ENCODE measurements at regions not wholly inside any gene's neighbourhood (a gene's known extent, or its start where the extent isn't known, plus 50 kb on each side); places are given as distances from the start of the nearest gene placed in this dataset.

DNA sequence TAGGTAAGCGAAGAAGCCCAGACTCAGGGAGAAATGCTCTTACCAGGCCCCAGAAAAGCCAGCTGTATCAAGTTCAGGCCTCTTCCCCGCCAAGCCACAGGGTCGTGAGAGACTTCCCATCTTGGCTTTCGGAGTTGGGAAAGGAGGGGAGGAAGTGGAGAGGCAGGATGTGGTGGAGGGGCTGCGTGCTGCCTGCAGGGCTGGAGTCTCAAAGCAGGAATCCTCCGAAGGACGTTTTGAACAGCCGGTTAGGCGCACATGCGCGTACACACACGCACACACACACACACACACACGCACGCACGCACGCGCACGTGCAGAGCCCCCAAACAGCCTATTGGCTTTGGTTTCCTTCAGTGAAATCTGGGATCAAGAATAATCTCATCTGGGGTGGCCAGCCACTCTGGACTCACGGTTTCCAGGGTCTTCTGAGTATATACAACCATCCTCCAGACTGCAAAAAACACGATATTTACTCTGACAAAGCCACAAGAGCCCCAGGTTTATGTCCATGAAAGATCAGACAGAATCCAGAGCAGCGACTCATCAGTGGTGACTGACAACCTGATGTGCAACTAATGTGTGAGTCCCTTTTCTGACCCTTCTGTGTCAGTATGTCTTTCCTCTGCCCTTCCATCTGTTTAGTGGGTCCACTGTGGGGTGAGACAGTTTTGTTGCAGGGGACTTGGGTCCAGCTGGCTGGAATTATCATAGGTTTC is 115.0 kb upstream of the ZNF438 start:
- no peak for DNase-seq (ENCODE audit: low spot score)

GRCh38 chr10:31147210-31147608 is 115.5 kb upstream of the ZNF438 start:
- no peak for DNase-seq (ENCODE audit: low spot score)

DNA sequence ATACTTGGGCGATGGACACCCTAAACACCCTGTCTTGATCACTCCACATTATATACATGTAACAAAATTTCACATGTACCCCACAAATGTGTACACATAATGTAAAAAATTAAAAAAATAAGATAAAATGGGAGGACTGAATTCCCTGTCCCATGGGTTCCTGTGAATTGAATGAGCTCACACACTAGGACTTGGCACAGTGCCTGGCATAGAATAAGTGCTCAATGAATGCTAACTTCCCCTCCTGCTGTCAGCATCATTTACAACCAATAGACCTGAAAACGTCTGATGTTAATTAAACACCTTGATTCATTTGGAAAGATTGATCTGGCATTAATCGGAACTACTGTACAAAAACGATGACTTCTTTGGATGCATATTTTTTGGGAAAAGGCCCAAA is 117.3 kb upstream of the ZNF438 start:
- DNase-seq (ENCODE audit: low spot score): no peak

DNA sequence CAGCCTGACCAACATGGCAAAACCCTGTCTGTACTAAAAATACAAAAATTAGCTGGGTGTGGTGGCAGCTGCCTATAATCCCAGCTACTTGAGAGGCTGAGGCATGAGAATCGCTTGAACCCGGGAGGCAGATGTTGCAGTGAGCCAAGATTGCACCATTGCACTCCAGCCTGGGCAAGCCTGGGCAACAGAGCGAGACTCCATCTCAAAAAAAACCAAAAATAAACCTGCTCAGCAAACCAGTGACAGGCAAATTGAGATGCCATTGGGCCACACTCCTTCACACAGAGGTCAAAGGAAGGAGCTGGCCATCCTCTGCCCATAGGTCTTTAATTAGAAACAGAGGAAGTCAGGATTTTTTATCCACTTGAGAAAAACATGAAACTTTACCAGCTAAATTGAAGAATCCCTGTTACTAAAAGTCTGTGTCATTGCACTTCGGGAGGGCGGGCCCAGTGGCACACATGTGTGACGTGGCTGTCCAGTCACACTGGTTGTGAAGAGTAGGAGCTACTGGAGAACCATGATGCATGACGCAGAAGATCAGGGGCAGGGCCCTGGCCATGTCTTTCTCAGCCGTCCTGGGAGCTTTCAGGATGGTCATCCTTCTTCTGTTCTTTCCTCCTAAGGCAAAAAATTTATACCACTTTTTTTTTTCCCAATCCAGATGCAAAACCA is 118.3 kb upstream of the ZNF438 start:
- DNase-seq (ENCODE audit: low spot score): no peak

DNA sequence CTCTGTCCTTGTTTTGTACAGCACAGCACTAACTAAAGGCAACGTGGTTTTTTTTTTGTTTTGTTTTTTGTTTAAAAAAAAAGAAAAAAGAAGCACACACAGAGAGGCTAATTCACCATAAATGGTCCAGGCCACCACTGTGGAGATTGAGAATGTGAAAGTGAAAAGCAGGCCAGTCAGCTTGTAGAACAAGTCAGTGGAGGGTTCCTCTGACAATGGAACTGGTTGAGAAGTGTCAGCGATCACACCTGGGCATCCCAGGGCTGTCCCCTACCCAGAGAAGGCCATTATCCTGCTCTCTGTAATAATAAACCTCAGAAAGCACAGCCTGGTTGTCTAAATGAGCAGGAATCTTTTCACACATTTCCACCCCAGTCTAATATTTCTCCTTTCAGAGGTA is 119.6 kb upstream of the ZNF438 start:
- DNase-seq (ENCODE audit: low spot score): no peak

GRCh38 chr10:31152421-31153135 is 120.9 kb upstream of the ZNF438 start:
- no peak for DNase-seq (ENCODE audit: low spot score)

GRCh38 chr10:31153161-31153560 is 121.5 kb upstream of the ZNF438 start:
- no peak for DNase-seq (ENCODE audit: low spot score)

DNA sequence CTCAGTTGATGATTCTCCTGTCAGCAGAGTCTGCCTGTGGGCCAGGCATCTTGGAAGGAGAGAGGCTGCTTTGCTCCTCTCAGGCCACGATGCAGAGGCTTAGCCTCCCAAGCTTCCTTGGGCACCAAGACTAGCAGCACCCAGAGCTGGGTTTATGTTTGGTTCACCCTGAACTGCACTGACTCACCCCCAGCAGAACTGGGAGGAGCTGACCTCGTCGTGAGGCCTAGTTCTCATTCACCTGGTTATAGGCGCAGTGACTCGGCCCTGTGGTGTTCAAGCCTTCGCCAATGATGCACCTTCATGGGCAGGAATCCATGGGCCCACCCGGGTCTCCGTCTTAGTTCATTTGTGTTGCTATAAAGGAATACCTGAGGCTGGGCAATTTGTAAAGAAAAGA is 122.0 kb upstream of the ZNF438 start:
- no peak for DNase-seq (ENCODE audit: low spot score)

- DNase-seq (ENCODE audit: low spot score): no peak
These were observed 123.3 kb upstream of the ZNF438 start for GRCh38 chr10:31154996-31155395.

DNA sequence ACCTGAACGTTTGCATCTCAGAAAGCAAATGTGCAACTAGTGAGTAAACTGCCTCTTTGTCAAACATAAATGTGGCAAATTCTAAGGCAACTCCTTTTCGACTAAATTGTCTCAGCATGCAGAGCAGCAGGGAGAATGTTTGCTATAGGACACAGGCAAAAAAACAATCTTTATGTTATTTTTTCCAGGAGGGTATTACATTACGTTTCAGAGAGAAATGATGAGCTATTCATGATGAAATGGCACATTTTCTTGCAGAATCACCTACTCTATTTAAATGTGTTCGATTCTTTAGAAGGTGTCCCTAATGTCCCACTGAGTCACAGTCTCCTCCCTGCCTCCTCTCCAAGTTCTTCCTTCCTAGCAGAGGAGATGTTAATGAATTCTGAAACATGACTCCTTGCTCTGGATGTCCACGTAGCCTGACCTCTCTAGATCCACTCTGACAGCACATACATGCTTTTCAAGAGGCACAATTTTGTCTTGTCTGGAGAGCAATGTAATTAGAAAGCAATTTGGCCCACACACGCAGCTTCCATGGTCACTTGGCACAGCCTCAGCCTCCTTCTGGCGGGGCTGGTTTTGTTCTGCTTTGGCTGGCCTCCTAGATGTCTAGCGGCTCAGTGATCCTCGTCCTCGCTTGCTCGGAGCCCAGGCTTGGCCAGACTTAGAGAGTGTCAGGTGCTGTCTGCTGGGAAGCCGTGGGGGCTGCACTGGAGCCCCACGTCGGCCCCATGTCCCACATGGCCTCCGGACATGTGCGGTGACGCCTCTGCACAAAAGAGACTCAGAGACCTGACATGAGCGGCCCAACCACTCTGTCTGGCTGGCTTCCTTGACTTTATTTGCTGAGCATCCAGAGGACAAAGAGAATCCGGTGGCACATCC is 125.7 kb upstream of the ZNF438 start:
- DNase-seq (ENCODE audit: low spot score): no peak

DNA sequence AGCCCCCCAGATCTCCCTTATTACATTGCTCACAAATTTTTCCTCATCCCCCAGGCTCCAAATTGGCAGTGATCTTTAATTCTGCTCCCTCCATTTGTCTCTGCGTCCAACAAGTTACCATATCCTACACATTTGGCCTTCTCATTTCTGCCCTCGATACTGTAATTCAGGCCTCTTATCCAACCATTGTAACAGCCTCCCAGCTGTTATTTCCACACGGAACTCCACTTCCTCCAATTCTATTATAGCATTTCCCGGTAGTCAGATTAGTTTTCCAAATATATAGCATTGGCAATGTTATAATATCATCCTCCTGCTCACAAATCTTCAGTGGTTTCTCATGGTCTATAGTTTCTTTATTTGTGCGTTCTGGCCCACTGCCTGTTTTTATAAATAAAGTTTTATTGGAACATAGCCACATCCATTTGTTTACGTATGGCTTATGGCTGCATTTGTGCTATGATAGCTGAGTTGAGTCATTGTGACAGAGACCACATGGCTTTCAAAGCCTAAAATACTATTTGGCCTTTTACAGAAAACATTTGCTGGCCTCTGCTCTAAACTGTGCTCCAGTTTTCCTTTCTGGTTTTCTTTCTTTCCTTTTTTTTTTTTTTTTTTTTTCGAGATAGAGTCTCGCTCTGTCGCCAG is 126.5 kb upstream of the ZNF438 start:
- no peak for DNase-seq (ENCODE audit: low spot score)

DNA sequence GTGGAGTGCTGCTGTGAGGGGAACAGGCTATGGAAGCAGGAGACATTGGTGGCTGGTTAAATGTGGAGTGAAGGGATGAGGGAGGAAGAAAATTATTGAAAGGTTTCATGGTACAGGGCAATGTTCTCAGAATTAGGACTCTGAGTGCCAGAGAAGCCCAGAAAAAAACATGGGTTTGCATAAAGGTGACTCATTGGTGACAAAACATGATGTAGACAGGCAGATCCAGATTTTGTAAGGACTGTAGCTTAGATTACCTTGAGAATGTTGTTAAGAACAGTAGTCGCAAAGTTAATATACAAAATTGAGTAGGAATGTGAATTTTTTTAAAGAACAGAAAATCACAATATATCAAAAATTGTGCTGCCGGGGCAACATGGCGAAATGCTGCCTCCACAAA is 134.9 kb upstream of the ZNF438 start:
- DNase-seq (ENCODE audit: low spot score): no peak

- DNase-seq (ENCODE audit: low spot score): no peak
These were observed 139.0 kb upstream of the ZNF438 start for GRCh38 chr10:31170636-31171035.

DNA sequence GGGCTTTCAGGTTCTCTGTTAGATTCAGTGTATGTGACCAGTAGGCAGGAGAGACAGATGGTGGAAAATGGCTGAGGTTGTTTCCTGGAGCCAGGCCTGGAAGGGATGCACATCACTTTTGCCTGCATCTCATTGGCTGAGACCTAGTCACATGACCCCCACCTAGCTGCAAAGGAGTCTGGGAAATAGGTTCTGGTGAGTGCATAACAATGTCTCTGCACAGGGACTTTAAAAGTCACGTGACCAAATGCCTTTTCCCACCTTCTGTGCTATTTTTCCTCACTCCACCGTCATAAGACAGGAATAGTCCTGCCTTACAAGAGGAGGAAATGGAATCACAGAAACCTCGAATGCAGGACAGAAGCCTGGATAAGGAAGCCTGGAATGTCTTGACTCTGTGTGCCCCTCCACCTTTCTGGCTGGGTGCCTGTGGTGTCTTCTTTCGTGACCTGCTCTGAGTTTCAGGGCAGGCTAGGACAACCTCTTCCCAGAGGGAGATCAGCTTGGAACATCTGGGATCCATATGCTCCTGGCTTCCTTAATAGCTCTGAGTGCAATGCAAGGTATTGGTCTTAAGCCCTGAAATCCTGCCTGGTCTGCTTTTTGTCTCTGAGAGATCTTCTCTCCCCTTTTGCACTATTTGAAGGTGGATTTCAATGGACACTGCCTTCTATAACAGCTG is 139.9 kb upstream of the ZNF438 start:
- no peak for DNase-seq (ENCODE audit: low spot score)

DNA sequence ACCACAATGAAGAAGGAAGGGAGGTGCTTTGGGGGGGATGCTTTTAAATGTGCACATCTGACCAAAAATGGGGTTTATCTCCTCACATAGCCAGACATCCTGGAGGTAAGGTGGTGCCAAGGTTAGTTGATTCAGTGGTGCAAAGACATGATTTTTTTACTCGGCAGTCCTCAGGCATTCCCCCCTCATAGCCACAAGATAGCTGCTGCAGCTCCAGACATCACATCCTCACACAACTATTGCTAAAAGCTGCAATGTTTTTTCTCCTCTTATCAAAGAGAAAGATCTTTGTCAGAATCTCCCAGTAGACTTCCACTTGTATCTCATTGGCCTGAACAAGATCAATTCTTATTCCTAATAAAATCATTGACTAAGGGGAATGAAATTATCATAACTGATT is 141.3 kb upstream of the ZNF438 start:
- DNase-seq (ENCODE audit: low spot score): no peak

DNA sequence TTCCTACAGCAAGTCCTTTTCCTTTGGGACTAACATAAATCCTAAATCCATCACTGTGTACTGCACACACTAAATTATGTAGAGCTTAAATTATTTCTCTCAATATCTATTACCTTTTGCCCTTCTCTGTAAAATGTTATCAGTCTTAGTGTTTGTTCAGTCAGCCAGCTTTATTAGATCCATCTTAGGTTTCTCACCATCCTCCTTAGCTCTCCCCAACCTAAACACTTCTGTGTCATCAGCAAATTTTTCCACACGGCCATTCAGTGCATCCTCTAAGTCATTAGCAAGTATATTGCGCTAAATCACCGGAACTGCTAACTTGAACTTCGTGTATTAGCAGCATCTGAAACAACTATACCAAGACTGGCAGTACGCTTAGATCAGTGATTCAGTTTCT is 142.1 kb upstream of the ZNF438 start:
- DNase-seq (ENCODE audit: low spot score): no peak

GRCh38 chr10:31179091-31179680 is 139.8 kb upstream of the ZEB1 start:
- no peak for DNase-seq (ENCODE audit: low spot score)

GRCh38 chr10:31186225-31187000 is 132.6 kb upstream of the ZEB1 start:
- no peak for DNase-seq (ENCODE audit: low spot score)

DNA sequence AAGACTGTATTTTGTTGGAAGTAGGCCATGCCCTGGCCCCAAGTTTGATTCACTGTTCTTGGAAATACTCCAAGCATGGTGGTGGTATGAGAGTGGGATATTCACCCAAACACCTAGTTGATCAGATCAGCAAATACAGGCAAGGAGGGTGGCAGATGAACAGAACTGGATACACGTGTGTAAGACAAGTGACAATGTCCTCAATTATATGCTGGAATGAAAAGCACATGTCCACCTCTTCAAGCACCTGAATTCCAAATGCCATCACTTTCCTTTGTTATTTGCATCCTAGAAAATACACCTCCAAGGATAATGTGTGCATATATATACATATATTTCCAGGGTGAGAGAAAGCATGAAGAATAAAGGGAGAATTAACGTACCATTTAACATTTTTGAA is 131.8 kb upstream of the ZEB1 start:
- no peak for DNase-seq (ENCODE audit: low spot score)

DNA sequence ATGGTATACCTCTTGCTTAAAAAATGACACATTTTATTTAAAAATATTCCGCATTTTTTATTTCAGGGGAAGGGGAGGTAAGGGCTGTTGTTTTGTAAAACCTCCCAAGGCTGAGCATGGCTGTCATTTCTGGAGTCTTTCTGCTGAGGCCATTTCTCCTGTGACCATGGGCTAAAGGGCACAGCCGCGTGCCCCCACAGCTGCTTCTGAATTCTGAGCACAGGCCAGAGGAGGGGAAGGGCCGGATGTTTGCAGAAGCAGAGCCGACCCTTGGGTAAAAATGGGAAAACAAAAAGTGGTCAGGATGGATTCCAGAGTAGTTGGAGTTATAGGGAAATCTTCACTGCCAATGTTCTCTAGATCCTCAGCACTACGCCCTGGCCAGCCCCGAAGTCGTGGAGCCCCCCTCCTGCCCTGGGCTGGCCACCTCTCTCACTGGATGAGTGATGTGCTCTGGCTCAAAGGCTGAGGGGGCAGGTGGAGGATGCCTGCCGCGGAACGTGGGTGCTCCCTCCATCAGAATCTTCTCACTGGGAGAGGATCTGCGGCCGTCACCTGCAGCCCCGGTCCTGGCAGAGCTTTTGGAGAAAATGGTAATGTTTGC is 131.3 kb upstream of the ZEB1 start:
- no peak for DNase-seq (ENCODE audit: low spot score)
